ENCODE measurements at regions not wholly inside any gene's neighbourhood (a gene's known extent, or its start where the extent isn't known, plus 50 kb on each side); places are given as distances from the start of the nearest gene placed in this dataset.

DNA sequence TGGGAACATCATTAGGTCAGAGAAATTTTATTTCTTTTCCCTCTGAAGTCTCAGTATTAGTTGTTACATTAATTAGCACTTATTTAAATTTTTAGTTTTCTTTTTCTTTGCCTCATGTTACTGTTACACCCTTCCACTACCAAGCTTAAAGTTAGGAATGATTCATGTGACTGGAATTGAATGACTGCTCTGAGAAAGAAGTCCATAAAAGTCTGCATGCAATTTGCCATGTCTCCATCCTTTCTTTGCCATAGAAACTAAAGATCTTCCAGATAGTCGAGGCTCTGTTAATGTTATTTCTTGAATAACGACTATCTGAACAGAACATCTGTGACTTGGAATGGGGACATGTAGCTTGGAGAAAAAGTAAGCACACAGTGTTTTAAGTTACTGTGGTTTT is 1269.8 kb upstream of the PIK3C3 start:
- TF ChIP-seq, protein P1, sequence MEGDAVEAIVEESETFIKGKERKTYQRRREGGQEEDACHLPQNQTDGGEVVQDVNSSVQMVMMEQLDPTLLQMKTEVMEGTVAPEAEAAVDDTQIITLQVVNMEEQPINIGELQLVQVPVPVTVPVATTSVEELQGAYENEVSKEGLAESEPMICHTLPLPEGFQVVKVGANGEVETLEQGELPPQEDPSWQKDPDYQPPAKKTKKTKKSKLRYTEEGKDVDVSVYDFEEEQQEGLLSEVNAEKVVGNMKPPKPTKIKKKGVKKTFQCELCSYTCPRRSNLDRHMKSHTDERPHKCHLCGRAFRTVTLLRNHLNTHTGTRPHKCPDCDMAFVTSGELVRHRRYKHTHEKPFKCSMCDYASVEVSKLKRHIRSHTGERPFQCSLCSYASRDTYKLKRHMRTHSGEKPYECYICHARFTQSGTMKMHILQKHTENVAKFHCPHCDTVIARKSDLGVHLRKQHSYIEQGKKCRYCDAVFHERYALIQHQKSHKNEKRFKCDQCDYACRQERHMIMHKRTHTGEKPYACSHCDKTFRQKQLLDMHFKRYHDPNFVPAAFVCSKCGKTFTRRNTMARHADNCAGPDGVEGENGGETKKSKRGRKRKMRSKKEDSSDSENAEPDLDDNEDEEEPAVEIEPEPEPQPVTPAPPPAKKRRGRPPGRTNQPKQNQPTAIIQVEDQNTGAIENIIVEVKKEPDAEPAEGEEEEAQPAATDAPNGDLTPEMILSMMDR (IDR thresholded peaks at IDR 0.05; ENCODE audit: insufficient read depth, low read depth, low read length), result no peak
- no peak for TF ChIP-seq EZH2 (IDR thresholded peaks at IDR 0.05; ENCODE audit: insufficient read depth, low read length)
